Mesendoderm (in vitro differentiated cells): ENCODE measurements at regions not wholly inside any gene's neighbourhood (a gene's known extent, or its start where the extent isn't known, plus 50 kb on each side); places are given as distances from the start of the nearest gene placed in this dataset.
"Not testable (repeated sequence)": the region's sequence is repeated elsewhere in the genome, so short reads cannot be mapped to it uniquely, and the experiment has no call there.

Source experiments
- DNase-seq: peaks from one replicate; pipeline ENCODE4 v3.0.0; 2013
- H2AK5ac ChIP-seq: 2 replicates; pipeline ENCODE4 v1.6.1; 2013; ENCODE audit warnings: low read length, inconsistent platforms
- H2BK120ac ChIP-seq: 2 replicates; pipeline ENCODE4 v1.6.1; 2013; ENCODE audit warnings: low read depth, mild to moderate bottlenecking, low read length, moderate library complexity, mixed read lengths
- H2BK15ac ChIP-seq: replicated peaks from 2 replicates; pipeline ENCODE4 v1.6.1; 2013; ENCODE audit warnings: low read depth, mild to moderate bottlenecking, moderate library complexity
- H2BK5ac ChIP-seq: 2 replicates; pipeline ENCODE4 v1.6.1; 2013; ENCODE audit warnings: low read length, inconsistent platforms
- H3K18ac ChIP-seq: 2 replicates; pipeline ENCODE4 v1.6.1; 2013; ENCODE audit warnings: mild to moderate bottlenecking, low read length, mixed read lengths
- H3K23ac ChIP-seq: one replicate; pipeline ENCODE4 v1.6.1; 2013; ENCODE audit warnings: low read length
- H3K27ac ChIP-seq: 2 replicates; pipeline ENCODE4 v1.5.1; 2013; ENCODE audit warnings: low read depth, mild to moderate bottlenecking, inconsistent platforms, low read length, moderate library complexity
- H3K27me3 ChIP-seq: 2 replicates; pipeline ENCODE4 v1.6.1; 2013; ENCODE audit warnings: low read length, control low read depth, mild to moderate bottlenecking, inconsistent platforms; ENCODE audit not compliant: insufficient read depth, poor library complexity
- H3K36me3 ChIP-seq: 2 replicates; pipeline ENCODE4 v1.6.1; 2013; ENCODE audit warnings: low read length, inconsistent platforms; ENCODE audit not compliant: control insufficient read depth, insufficient read depth
- H3K4ac ChIP-seq: one replicate; pipeline ENCODE4 v1.6.1; 2013; ENCODE audit warnings: low read depth, mild to moderate bottlenecking, low read length, moderate library complexity
- H3K4me1 ChIP-seq: 2 replicates; pipeline ENCODE4 v1.6.1; 2013; ENCODE audit warnings: low read depth, low read length, inconsistent platforms; ENCODE audit not compliant: control insufficient read depth
- H3K4me2 ChIP-seq: 2 replicates; pipeline ENCODE4 v1.6.1; 2013; ENCODE audit warnings: low read length
- H3K4me3 ChIP-seq: 2 replicates; pipeline ENCODE4 v1.5.1; 2013; ENCODE audit warnings: mild to moderate bottlenecking, low read length
- H3K56ac ChIP-seq: one replicate; pipeline ENCODE4 v1.6.1; 2013; ENCODE audit warnings: low read length
- H3K79me1 ChIP-seq: 2 replicates; pipeline ENCODE4 v1.6.1; 2013; ENCODE audit warnings: low read length, inconsistent platforms
- H3K79me2 ChIP-seq: 2 replicates; pipeline ENCODE4 v1.6.1; 2013; ENCODE audit warnings: mild to moderate bottlenecking, low read length; ENCODE audit not compliant: control insufficient read depth, insufficient read depth
- H3K9ac ChIP-seq: 2 replicates; pipeline ENCODE4 v1.6.1; 2013; ENCODE audit warnings: low read length, inconsistent platforms
- H4K5ac ChIP-seq: one replicate; pipeline ENCODE4 v1.6.1; 2013; ENCODE audit warnings: low read length
- H4K8ac ChIP-seq: one replicate; pipeline ENCODE4 v1.6.1; 2013; ENCODE audit warnings: low read depth, mild to moderate bottlenecking, control low read depth, low read length, moderate library complexity
- WGBS: extraction: QIAGEN DNeasy Blood & Tissue Kit; methylation state at CpG from one replicate; pipeline ENCODE4 v1.1.7; 2013; ENCODE audit warnings: low lambda C conversion rate, missing lambda C conversion rate; ENCODE audit not compliant: insufficient coverage; ENCODE audit errors: extremely low coverage; 5-methylcytosine and 5-hydroxymethylcytosine counted together

GRCh38 chr14:49280566-49280965 is 305.6 kb downstream of the RPS29 start:
- H3K79me1 ChIP-seq, result no peaks in the 10 kb centered on the region
- H3K9ac ChIP-seq, result no peak overlapping the region
- no peak overlapping the region for H3K4ac ChIP-seq
- no peak for DNase-seq
- WGBS, result no CpG with 5 or more reads among the region's 1 CpG
- no peak overlapping the region for H3K27ac ChIP-seq
- no peaks in the 10 kb centered on the region for H3K36me3 ChIP-seq
- no peak overlapping the region for H3K56ac ChIP-seq
- H3K79me2 ChIP-seq, result no peaks in the 10 kb centered on the region
- no peak overlapping the region for H2BK120ac ChIP-seq
- no peak overlapping the region for H4K8ac ChIP-seq
- H3K23ac ChIP-seq, result no peak overlapping the region
- H2AK5ac ChIP-seq, result no peak overlapping the region
- H2BK15ac ChIP-seq, result no peak overlapping the region
- H3K18ac ChIP-seq, result no peak overlapping the region
- no peak overlapping the region for H4K5ac ChIP-seq
- no peak overlapping the region for H3K4me3 ChIP-seq
- H2BK5ac ChIP-seq, result no peak overlapping the region
- no peaks in the 10 kb centered on the region for H3K27me3 ChIP-seq
- no peaks in the 10 kb centered on the region for H3K4me1 ChIP-seq
- H3K4me2 ChIP-seq, result no peak overlapping the region

GRCh38 chr14:49250517-49250916 is 335.7 kb downstream of the RPS29 start:
- Histone ChIP-seq H4K5ac (no peak overlapping the region), H3K4me3 (no peak overlapping the region), H3K18ac (no peak overlapping the region), H3K79me2 (no peaks in the 10 kb centered on the region), H3K27ac (no peak overlapping the region), H3K56ac (no peak overlapping the region), H3K27me3 (no peaks in the 10 kb centered on the region), H4K8ac (no peak overlapping the region), H3K36me3 (no peaks in the 10 kb centered on the region), H3K4me1 (no peaks in the 10 kb centered on the region), H3K4ac (no peak overlapping the region), H3K23ac (no peak overlapping the region), H3K79me1 (no peaks in the 10 kb centered on the region), H2AK5ac (no peak overlapping the region), H3K9ac (no peak overlapping the region), H2BK120ac (no peak overlapping the region), H2BK15ac (no peak overlapping the region), H2BK5ac (no peak overlapping the region), H3K4me2 (no peak overlapping the region)
- DNase-seq, result no peak
- no CpG with 5 or more reads among the region's 6 CpGs for WGBS

GRCh38 chr14:49250109-49250508 is 336.1 kb downstream of the RPS29 start:
- H3K27ac ChIP-seq, result no peak overlapping the region
- H4K5ac ChIP-seq, result no peak overlapping the region
- H3K4me1 ChIP-seq, result no peaks in the 10 kb centered on the region
- no peak overlapping the region for H4K8ac ChIP-seq
- H3K79me2 ChIP-seq, result no peaks in the 10 kb centered on the region
- no peak overlapping the region for H3K18ac ChIP-seq
- H3K9ac ChIP-seq, result no peak overlapping the region
- no peaks in the 10 kb centered on the region for H3K27me3 ChIP-seq
- no peak overlapping the region for H3K4me2 ChIP-seq
- WGBS, result no CpG with 5 or more reads among the region's 4 CpGs
- no peak overlapping the region for H3K56ac ChIP-seq
- no peak overlapping the region for H3K23ac ChIP-seq
- no peak overlapping the region for H3K4me3 ChIP-seq
- peak; percentile 70 for DNase-seq
- no peaks in the 10 kb centered on the region for H3K36me3 ChIP-seq
- H3K79me1 ChIP-seq, result no peaks in the 10 kb centered on the region
- no peak overlapping the region for H3K4ac ChIP-seq
- H2BK120ac ChIP-seq, result no peak overlapping the region
- no peak overlapping the region for H2AK5ac ChIP-seq
- no peak overlapping the region for H2BK5ac ChIP-seq
- H2BK15ac ChIP-seq, result no peak overlapping the region

- Histone ChIP-seq H3K18ac (no peak overlapping the region), H3K4ac (no peak overlapping the region), H3K79me1 (no peaks in the 10 kb centered on the region), H3K9ac (no peak overlapping the region), H3K36me3 (no peaks in the 10 kb centered on the region), H3K27ac (no peak overlapping the region), H3K27me3 (no peaks in the 10 kb centered on the region), H3K4me2 (no peak overlapping the region), H2AK5ac (no peak overlapping the region), H2BK120ac (no peak overlapping the region), H3K56ac (no peak overlapping the region), H2BK5ac (no peak overlapping the region), H4K5ac (no peak overlapping the region), H3K4me3 (no peak overlapping the region), H3K4me1 (no peaks in the 10 kb centered on the region), H3K23ac (no peak overlapping the region), H3K79me2 (no peaks in the 10 kb centered on the region), H4K8ac (no peak overlapping the region), H2BK15ac (no peak overlapping the region)
- DNase-seq, result no peak
These were observed 337.2 kb downstream of the RPS29 start for GRCh38 chr14:49249022-49249421.

- H3K4me1 ChIP-seq, H3K4ac ChIP-seq, H3K4me3 ChIP-seq, H3K27me3 ChIP-seq, H3K79me1 ChIP-seq, H3K27ac ChIP-seq, H3K23ac ChIP-seq, H3K79me2 ChIP-seq, H3K36me3 ChIP-seq, H4K5ac ChIP-seq, H2AK5ac ChIP-seq, H3K18ac ChIP-seq, DNase-seq, H4K8ac ChIP-seq, H3K56ac ChIP-seq, H2BK5ac ChIP-seq, H3K4me2 ChIP-seq, H2BK15ac ChIP-seq, H2BK120ac ChIP-seq, H3K9ac ChIP-seq: not testable (repeated sequence)
- no CpG with 5 or more reads among the region's 5 CpGs for WGBS
These were observed 342.4 kb downstream of the RPS29 start for GRCh38 chr14:49243777-49244176.

GRCh38 chr14:49240383-49240782 is 345.8 kb downstream of the RPS29 start:
- Histone ChIP-seq H4K5ac (no peak overlapping the region), H4K8ac (no peak overlapping the region), H3K4me1 (no peaks in the 10 kb centered on the region), H2BK5ac (no peak overlapping the region), H2BK15ac (no peak overlapping the region), H2BK120ac (no peak overlapping the region), H3K79me1 (no peaks in the 10 kb centered on the region), H3K18ac (no peak overlapping the region), H3K9ac (no peak overlapping the region), H3K36me3 (no peaks in the 10 kb centered on the region), H3K27ac (no peak overlapping the region), H3K4ac (no peak overlapping the region), H3K23ac (no peak overlapping the region), H3K79me2 (no peaks in the 10 kb centered on the region), H2AK5ac (no peak overlapping the region), H3K4me2 (no peak overlapping the region), H3K27me3 (no peaks in the 10 kb centered on the region), H3K56ac (no peak overlapping the region), H3K4me3 (no peak overlapping the region)
- WGBS, result no CpG with 5 or more reads among the region's 4 CpGs
- peak; percentile 74 for DNase-seq
